ENCODE measurements at regions not wholly inside any gene's neighbourhood (a gene's known extent, or its start where the extent isn't known, plus 50 kb on each side); places are given as distances from the start of the nearest gene placed in this dataset.

DNA sequence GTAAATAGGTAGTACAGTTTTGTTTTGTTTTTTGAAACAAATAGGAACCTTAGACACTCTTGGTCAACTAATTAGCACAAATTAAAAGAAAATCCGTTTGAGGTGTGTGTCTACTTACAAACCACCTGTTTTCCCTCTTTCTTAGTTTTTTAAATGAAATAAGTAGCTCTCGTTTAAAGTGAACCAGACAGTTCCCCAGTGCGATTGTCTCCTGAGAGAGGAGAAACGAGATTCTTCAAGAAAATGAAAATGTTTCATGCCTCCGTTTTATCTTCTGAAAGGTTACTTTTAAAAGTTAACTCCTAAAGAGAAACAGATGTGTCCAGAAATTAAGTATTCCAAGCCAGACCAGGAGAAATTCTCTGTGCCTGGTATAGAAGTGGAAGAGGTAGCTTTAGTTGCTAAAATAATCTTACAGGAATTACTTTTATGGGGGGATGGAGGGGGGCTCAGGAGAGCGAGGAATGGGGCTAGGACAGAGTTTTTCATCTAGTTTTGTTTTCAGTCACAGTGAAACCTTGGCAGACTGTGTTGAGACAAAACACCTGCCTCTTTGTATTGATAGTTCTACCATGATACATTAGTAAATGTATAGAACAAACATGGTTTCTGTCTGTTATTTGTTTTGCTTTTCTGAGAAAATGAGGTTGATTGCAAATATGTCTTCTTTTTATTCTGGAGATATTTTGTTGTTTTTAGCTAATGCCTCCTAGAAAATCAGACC lies 155.1 kb upstream of the CNTN4 start:
- no peak for TF ChIP-seq CSDC2 (CRISPR knock-in tag; IDR thresholded peaks at IDR 0.05)
- no peak for TF ChIP-seq GLIS3 (CRISPR knock-in tag; IDR thresholded peaks at IDR 0.05)
- TF ChIP-seq PPARA (CRISPR knock-in tag; IDR thresholded peaks at IDR 0.05; ENCODE audit: borderline replicate concordance), result no peak
- TF ChIP-seq RARB (CRISPR knock-in tag; IDR thresholded peaks at IDR 0.05), result no peak
- no peak for TF ChIP-seq ZNF8 (CRISPR knock-in tag; IDR thresholded peaks at IDR 0.05)
- no peak for TF ChIP-seq ISL1 (CRISPR knock-in tag; IDR thresholded peaks at IDR 0.05)
- TF ChIP-seq ZFP30 (CRISPR knock-in tag; IDR thresholded peaks at IDR 0.05), result no peak
- TF ChIP-seq OSR1 (CRISPR knock-in tag; IDR thresholded peaks at IDR 0.05), result no peak
- TF ChIP-seq ZFP3 (CRISPR knock-in tag; IDR thresholded peaks at IDR 0.05), result no peak
- TF ChIP-seq, protein P1, sequence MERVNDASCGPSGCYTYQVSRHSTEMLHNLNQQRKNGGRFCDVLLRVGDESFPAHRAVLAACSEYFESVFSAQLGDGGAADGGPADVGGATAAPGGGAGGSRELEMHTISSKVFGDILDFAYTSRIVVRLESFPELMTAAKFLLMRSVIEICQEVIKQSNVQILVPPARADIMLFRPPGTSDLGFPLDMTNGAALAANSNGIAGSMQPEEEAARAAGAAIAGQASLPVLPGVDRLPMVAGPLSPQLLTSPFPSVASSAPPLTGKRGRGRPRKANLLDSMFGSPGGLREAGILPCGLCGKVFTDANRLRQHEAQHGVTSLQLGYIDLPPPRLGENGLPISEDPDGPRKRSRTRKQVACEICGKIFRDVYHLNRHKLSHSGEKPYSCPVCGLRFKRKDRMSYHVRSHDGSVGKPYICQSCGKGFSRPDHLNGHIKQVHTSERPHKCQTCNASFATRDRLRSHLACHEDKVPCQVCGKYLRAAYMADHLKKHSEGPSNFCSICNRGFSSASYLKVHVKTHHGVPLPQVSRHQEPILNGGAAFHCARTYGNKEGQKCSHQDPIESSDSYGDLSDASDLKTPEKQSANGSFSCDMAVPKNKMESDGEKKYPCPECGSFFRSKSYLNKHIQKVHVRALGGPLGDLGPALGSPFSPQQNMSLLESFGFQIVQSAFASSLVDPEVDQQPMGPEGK (CRISPR knock-in tag; IDR thresholded peaks at IDR 0.05; ENCODE audit: borderline replicate concordance), result no peak
- TF ChIP-seq, protein P2, sequence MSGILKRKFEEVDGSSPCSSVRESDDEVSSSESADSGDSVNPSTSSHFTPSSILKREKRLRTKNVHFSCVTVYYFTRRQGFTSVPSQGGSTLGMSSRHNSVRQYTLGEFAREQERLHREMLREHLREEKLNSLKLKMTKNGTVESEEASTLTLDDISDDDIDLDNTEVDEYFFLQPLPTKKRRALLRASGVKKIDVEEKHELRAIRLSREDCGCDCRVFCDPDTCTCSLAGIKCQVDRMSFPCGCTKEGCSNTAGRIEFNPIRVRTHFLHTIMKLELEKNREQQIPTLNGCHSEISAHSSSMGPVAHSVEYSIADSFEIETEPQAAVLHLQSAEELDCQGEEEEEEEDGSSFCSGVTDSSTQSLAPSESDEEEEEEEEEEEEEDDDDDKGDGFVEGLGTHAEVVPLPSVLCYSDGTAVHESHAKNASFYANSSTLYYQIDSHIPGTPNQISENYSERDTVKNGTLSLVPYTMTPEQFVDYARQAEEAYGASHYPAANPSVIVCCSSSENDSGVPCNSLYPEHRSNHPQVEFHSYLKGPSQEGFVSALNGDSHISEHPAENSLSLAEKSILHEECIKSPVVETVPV (CRISPR knock-in tag; IDR thresholded peaks at IDR 0.05), result no peak
- TF ChIP-seq BACH2 (CRISPR knock-in tag; IDR thresholded peaks at IDR 0.05; ENCODE audit: borderline replicate concordance), result no peak
- no peak for TF ChIP-seq SNAI2 (CRISPR knock-in tag; IDR thresholded peaks at IDR 0.05)
- TF ChIP-seq ZNF565 (CRISPR knock-in tag; conservative IDR thresholded peaks at IDR 0.05; ENCODE audit: low read depth), result no peak
- TF ChIP-seq TSHZ2 (CRISPR knock-in tag; IDR thresholded peaks at IDR 0.05), result no peak
- no peak for TF ChIP-seq TOX (CRISPR knock-in tag; IDR thresholded peaks at IDR 0.05; ENCODE audit: borderline replicate concordance)
- no peak for TF ChIP-seq ARNTL (CRISPR knock-in tag; IDR thresholded peaks at IDR 0.05; ENCODE audit: borderline replicate concordance, low read depth)
- ATAC-seq, result no peak

DNA sequence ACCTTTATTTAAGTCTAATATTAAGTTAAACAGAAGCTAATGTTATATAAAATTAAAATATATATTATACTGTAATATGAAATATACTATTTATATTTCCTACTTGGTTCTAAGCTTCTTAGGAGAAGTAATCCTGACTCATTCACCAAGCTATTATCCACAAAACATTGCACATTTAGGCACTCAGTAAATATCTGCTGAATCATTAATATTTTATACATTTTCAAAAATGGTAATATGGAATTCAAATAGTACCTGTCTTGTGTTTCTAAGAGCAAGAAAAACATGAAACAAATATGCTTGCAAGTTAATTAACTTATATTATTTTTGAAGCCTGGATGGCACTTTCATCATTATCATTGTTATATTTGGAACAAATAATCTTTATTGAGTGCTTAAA lies 153.0 kb upstream of the CNTN4 start:
- no peak for ATAC-seq
- TF ChIP-seq SNAI2 (CRISPR knock-in tag; IDR thresholded peaks at IDR 0.05) (no peak), GLIS3 (CRISPR knock-in tag; IDR thresholded peaks at IDR 0.05) (no peak), TOX (CRISPR knock-in tag; IDR thresholded peaks at IDR 0.05; ENCODE audit: borderline replicate concordance) (no peak), ZNF8 (CRISPR knock-in tag; IDR thresholded peaks at IDR 0.05) (no peak), ZFP30 (CRISPR knock-in tag; IDR thresholded peaks at IDR 0.05) (no peak), ZNF565 (CRISPR knock-in tag; conservative IDR thresholded peaks at IDR 0.05; ENCODE audit: low read depth) (no peak), ESRRG (CRISPR knock-in tag; IDR thresholded peaks at IDR 0.05) (no peak), PPARA (CRISPR knock-in tag; IDR thresholded peaks at IDR 0.05; ENCODE audit: borderline replicate concordance) (no peak), OSR1 (CRISPR knock-in tag; IDR thresholded peaks at IDR 0.05) (no peak), ZFP3 (CRISPR knock-in tag; IDR thresholded peaks at IDR 0.05) (no peak), CREB5 (CRISPR knock-in tag; IDR thresholded peaks at IDR 0.05; ENCODE audit: low read depth) (no peak)

DNA sequence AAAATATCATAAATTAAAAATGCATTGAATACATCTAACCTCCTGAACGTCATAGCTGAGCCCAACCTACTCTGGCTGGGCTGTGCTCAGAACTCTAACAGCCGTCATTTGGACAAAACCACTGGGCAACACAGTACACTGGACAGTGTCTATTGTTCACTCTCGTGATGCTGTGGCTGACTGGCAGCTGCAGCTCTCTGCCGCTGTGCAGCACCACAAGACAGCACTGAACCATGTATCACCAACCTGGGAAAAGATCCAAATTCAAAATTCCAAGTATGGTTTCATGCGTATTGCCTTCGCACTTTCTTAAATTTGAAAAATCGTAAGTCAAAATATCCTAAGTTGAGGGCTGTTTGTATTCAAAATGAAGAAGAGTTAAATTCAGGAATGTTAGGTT lies 145.1 kb upstream of the CNTN4 start:
- no peak for ATAC-seq
- no peak for TF ChIP-seq ZFP3 (CRISPR knock-in tag; IDR thresholded peaks at IDR 0.05)
- TF ChIP-seq OSR1 (CRISPR knock-in tag; IDR thresholded peaks at IDR 0.05), result no peak
- no peak for TF ChIP-seq CREB5 (CRISPR knock-in tag; IDR thresholded peaks at IDR 0.05; ENCODE audit: low read depth)
- no peak for TF ChIP-seq ZNF565 (CRISPR knock-in tag; conservative IDR thresholded peaks at IDR 0.05; ENCODE audit: low read depth)
- no peak for TF ChIP-seq TSHZ2 (CRISPR knock-in tag; IDR thresholded peaks at IDR 0.05)
- no peak for TF ChIP-seq GLIS3 (CRISPR knock-in tag; IDR thresholded peaks at IDR 0.05)
- TF ChIP-seq, protein P3, sequence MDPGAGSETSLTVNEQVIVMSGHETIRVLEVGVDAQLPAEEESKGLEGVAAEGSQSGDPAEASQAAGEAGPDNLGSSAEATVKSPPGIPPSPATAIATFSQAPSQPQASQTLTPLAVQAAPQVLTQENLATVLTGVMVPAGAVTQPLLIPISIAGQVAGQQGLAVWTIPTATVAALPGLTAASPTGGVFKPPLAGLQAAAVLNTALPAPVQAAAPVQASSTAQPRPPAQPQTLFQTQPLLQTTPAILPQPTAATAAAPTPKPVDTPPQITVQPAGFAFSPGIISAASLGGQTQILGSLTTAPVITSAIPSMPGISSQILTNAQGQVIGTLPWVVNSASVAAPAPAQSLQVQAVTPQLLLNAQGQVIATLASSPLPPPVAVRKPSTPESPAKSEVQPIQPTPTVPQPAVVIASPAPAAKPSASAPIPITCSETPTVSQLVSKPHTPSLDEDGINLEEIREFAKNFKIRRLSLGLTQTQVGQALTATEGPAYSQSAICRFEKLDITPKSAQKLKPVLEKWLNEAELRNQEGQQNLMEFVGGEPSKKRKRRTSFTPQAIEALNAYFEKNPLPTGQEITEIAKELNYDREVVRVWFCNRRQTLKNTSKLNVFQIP (CRISPR knock-in tag; IDR thresholded peaks at IDR 0.05; ENCODE audit: borderline replicate concordance, low read depth), result no peak
- TF ChIP-seq ARNTL (CRISPR knock-in tag; IDR thresholded peaks at IDR 0.05; ENCODE audit: borderline replicate concordance, low read depth), result no peak
- no peak for TF ChIP-seq ESRRG (CRISPR knock-in tag; IDR thresholded peaks at IDR 0.05)
- no peak for TF ChIP-seq TCF4 (CRISPR knock-in tag; IDR thresholded peaks at IDR 0.05; ENCODE audit: borderline replicate concordance)
- no peak for TF ChIP-seq ZC3H10 (CRISPR knock-in tag; IDR thresholded peaks at IDR 0.05)
- no peak for TF ChIP-seq ZNF8 (CRISPR knock-in tag; IDR thresholded peaks at IDR 0.05)
- no peak for TF ChIP-seq RARB (CRISPR knock-in tag; IDR thresholded peaks at IDR 0.05)
- TF ChIP-seq ZFP30 (CRISPR knock-in tag; IDR thresholded peaks at IDR 0.05), result no peak

All from SK-N-SH treated with all-trans-retinoic acid at 6 μM for 48 hours (cell line).